ENCODE measurements at regions not wholly inside any gene's neighbourhood (a gene's known extent, or its start where the extent isn't known, plus 50 kb on each side); places are given as distances from the start of the nearest gene placed in this dataset.
A peak's percentile ranks its signal among the peaks of the same experiment; 100 is the strongest.

- H3K4me3 ChIP-seq, result peak overlapping the region in 3 of 5 donors; percentile 50 to 66 (median 59)
- H3K27ac ChIP-seq, result no peak overlapping the region
- ATAC-seq (replicated peaks in 6 of 8), result no peak
- H3K4me1 ChIP-seq (replicated peaks in 1 of 2), result peaks cover 0 to 19% of the 10 kb centered on the region in 2 donors
- 0 to 86% (median 74%) methylated on average over 1 to 9 of the region's 9 CpGs; no CpG with 5 or more reads in 1 of the 10 experiments for WGBS, 10 experiments
- in situ Hi-C loops (cut with MboI; ENCODE audit: low pct_unique_long_range_greater_than_20kb in 2 of 9, low sequenced_read_pairs in 9 of 9, unreplicated experiment in 9 of 9), result no loop called here
Measured at GRCh38 chr16:6021276-6021943, 923.8 kb upstream of the EEF2KMT start.

GRCh38 chr16:6020162-6020985, 922.8 kb upstream of the EEF2KMT start:
- Histone ChIP-seq H3K4me3 (peak overlapping the region in 4 of 5 donors; percentile 50 to 66 (median 56)), H3K27ac (no peak overlapping the region), H3K4me1 (replicated peaks in 1 of 2) (peaks cover 0 to 11% of the 10 kb centered on the region in 2 donors)
- peak in 2 of 8 experiments; percentile 38 to 41 for ATAC-seq (replicated peaks in 6 of 8)
- in situ Hi-C loops (cut with MboI; ENCODE audit: low pct_unique_long_range_greater_than_20kb in 2 of 9, low sequenced_read_pairs in 9 of 9, unreplicated experiment in 9 of 9), result no loop called here
- WGBS, 10 experiments, result 11 to 70% (median 18%) methylated on average over 2 to 20 of the region's 41 CpGs; no CpG with 5 or more reads in 5 of the 10 experiments

GRCh38 chr16:6019490-6019991, 921.9 kb upstream of the EEF2KMT start:
- 0 to 9% methylated on average over 6 of the region's 50 CpGs; no CpG with 5 or more reads in 8 of the 10 experiments for WGBS, 10 experiments
- Histone ChIP-seq H3K27ac (peak overlapping the region in 1 of 2 donors; percentile 61), H3K4me3 (peak overlapping the region in 4 of 5 donors; percentile 50 to 66 (median 56)), H3K4me1 (replicated peaks in 1 of 2) (peaks cover 0 to 4% of the 10 kb centered on the region in 2 donors)
- in situ Hi-C loops (cut with MboI; ENCODE audit: low pct_unique_long_range_greater_than_20kb in 2 of 9, low sequenced_read_pairs in 9 of 9, unreplicated experiment in 9 of 9), result no loop called here
- ATAC-seq (replicated peaks in 6 of 8), result peak in 3 of 8 experiments; percentile 71 to 76 (median 74)

GRCh38 chr16:6018848-6019489, 921.4 kb upstream of the EEF2KMT start:
- peak in 3 of 8 experiments; percentile 69 to 80 (median 71) for ATAC-seq (replicated peaks in 6 of 8)
- Histone ChIP-seq H3K4me1 (replicated peaks in 1 of 2) (peaks cover 0 to 4% of the 10 kb centered on the region in 2 donors), H3K27ac (peak overlapping the region in 1 of 2 donors; percentile 61), H3K4me3 (peak overlapping the region in 4 of 5 donors; percentile 50 to 66 (median 56))
- in situ Hi-C loops (cut with MboI; ENCODE audit: low pct_unique_long_range_greater_than_20kb in 2 of 9, low sequenced_read_pairs in 9 of 9, unreplicated experiment in 9 of 9), result no loop called here
- WGBS, 10 experiments, result 0 to 4% (median 2%) methylated on average over 5 to 17 of the region's 59 CpGs; no CpG with 5 or more reads in 6 of the 10 experiments

GRCh38 chr16:6016530-6017184, 919.1 kb upstream of the EEF2KMT start:
- in situ Hi-C loops (cut with MboI; ENCODE audit: low pct_unique_long_range_greater_than_20kb in 2 of 9, low sequenced_read_pairs in 9 of 9, unreplicated experiment in 9 of 9), result no loop called here
- Histone ChIP-seq H3K4me3 (no peak overlapping the region), H3K27ac (no peak overlapping the region), H3K4me1 (replicated peaks in 1 of 2) (peaks cover 0 to 4% of the 10 kb centered on the region in 2 donors)
- WGBS, 10 experiments, result 0 to 67% (median 43%) methylated on average over 1 to 2 of the region's 2 CpGs; no CpG with 5 or more reads in 5 of the 10 experiments
- no peak for ATAC-seq (replicated peaks in 6 of 8)

- ATAC-seq (replicated peaks in 6 of 8), result no peak
- in situ Hi-C loops (cut with MboI; ENCODE audit: low pct_unique_long_range_greater_than_20kb in 2 of 9, low sequenced_read_pairs in 9 of 9, unreplicated experiment in 9 of 9), result no loop called here
- Histone ChIP-seq H3K4me3 (no peak overlapping the region), H3K4me1 (replicated peaks in 1 of 2) (peaks cover 0 to 12% of the 10 kb centered on the region in 2 donors), H3K27ac (no peak overlapping the region)
- WGBS, 10 experiments, result 0 to 86% (median 0%) methylated on average over 1 of the region's 1 CpG; no CpG with 5 or more reads in 2 of the 10 experiments
Measured at GRCh38 chr16:6012716-6013115, 915.1 kb upstream of the EEF2KMT start.

- in situ Hi-C loops (cut with MboI; ENCODE audit: low pct_unique_long_range_greater_than_20kb in 2 of 9, low sequenced_read_pairs in 9 of 9, unreplicated experiment in 9 of 9), result no loop called here
- Histone ChIP-seq H3K27ac (no peak overlapping the region), H3K4me3 (no peak overlapping the region), H3K4me1 (replicated peaks in 1 of 2) (peaks cover 0 to 10% of the 10 kb centered on the region in 2 donors)
- WGBS, 10 experiments, result 0 to 85% (median 14%) methylated on average over 1 to 5 of the region's 5 CpGs
- ATAC-seq (replicated peaks in 6 of 8), result no peak
Measured at GRCh38 chr16:6009151-6009550, 911.6 kb upstream of the EEF2KMT start.

GRCh38 chr16:6008670-6009069, 911.1 kb upstream of the EEF2KMT start:
- WGBS, 10 experiments, result 0 to 63% (median 42%) methylated on average over 3 to 9 of the region's 9 CpGs
- in situ Hi-C loops (cut with MboI; ENCODE audit: low pct_unique_long_range_greater_than_20kb in 2 of 9, low sequenced_read_pairs in 9 of 9, unreplicated experiment in 9 of 9), result no loop called here
- Histone ChIP-seq H3K4me3 (no peak overlapping the region), H3K4me1 (replicated peaks in 1 of 2) (peaks cover 0 to 10% of the 10 kb centered on the region in 2 donors), H3K27ac (no peak overlapping the region)
- no peak for ATAC-seq (replicated peaks in 6 of 8)

GRCh38 chr16:5993356-5993755, 895.8 kb upstream of the EEF2KMT start:
- in situ Hi-C loops (cut with MboI; ENCODE audit: low pct_unique_long_range_greater_than_20kb in 2 of 9, low sequenced_read_pairs in 9 of 9, unreplicated experiment in 9 of 9), result no loop called here
- WGBS, 10 experiments, result 13 to 85% (median 42%) methylated on average over 2 of the region's 2 CpGs; no CpG with 5 or more reads in 5 of the 10 experiments
- ATAC-seq (replicated peaks in 6 of 8), result peak in 2 of 8 experiments; percentile 53 to 54

GRCh38 chr16:5982979-5983378, 885.4 kb upstream of the EEF2KMT start:
- H3K4me3 ChIP-seq, result no peak overlapping the region
- H3K4me1 ChIP-seq (replicated peaks in 1 of 2), result peaks cover 0 to 9% of the 10 kb centered on the region in 2 donors
- no peak for ATAC-seq (replicated peaks in 6 of 8)
- no peak overlapping the region for H3K27ac ChIP-seq
- in situ Hi-C loops (cut with MboI; ENCODE audit: low pct_unique_long_range_greater_than_20kb in 2 of 9, low sequenced_read_pairs in 9 of 9, unreplicated experiment in 9 of 9), result no loop called here
- 0 to 82% (median 43%) methylated on average over 3 to 6 of the region's 11 CpGs; no CpG with 5 or more reads in 5 of the 10 experiments for WGBS, 10 experiments

More at GRCh38 chr16:5993356-5993755, 895.8 kb upstream of the EEF2KMT start:
- Histone ChIP-seq H3K4me1 (replicated peaks in 1 of 2) (peaks cover 0 to 5% of the 10 kb centered on the region in 2 donors), H3K27ac (no peak overlapping the region), H3K4me3 (no peak overlapping the region)

- in situ Hi-C loops (cut with MboI; ENCODE audit: low pct_unique_long_range_greater_than_20kb in 2 of 9, low sequenced_read_pairs in 9 of 9, unreplicated experiment in 9 of 9), result no loop called here
- ATAC-seq (replicated peaks in 6 of 8), result peak in 2 of 8 experiments; percentile 27 to 29
- no peak overlapping the region for H3K27ac ChIP-seq
- 0 to 60% (median 34%) methylated on average over 1 to 7 of the region's 10 CpGs for WGBS, 10 experiments
- H3K4me1 ChIP-seq (replicated peaks in 1 of 2), result peaks cover 0 to 16% of the 10 kb centered on the region in 2 donors
- H3K4me3 ChIP-seq, result no peak overlapping the region
Measured at GRCh38 chr16:5979905-5980550, 882.4 kb upstream of the EEF2KMT start.

- Histone ChIP-seq H3K4me1 (replicated peaks in 1 of 2) (peaks cover 0 to 7% of the 10 kb centered on the region in 2 donors), H3K27ac (no peak overlapping the region), H3K4me3 (no peak overlapping the region)
- in situ Hi-C loops (cut with MboI; ENCODE audit: low pct_unique_long_range_greater_than_20kb in 2 of 9, low sequenced_read_pairs in 9 of 9, unreplicated experiment in 9 of 9), result no loop called here
- ATAC-seq (replicated peaks in 6 of 8), result peak in 1 of 8 experiments; percentile 18
- 66 to 92% (median 81%) methylated on average over 2 to 5 of the region's 9 CpGs; no CpG with 5 or more reads in 6 of the 10 experiments for WGBS, 10 experiments
Measured at GRCh38 chr16:5977329-5977728, 879.7 kb upstream of the EEF2KMT start.

All from motor neuron (in vitro differentiated cells).